Activated CD4-positive, alpha-beta T cell treated with anti-CD3 and anti-CD28 coated beads, Interleukin-2, amount 50 U/mL, for 4 hours (primary cell): ENCODE measurements at regions not wholly inside any gene's neighbourhood (a gene's known extent, or its start where the extent isn't known, plus 50 kb on each side); places are given as distances from the start of the nearest gene placed in this dataset.
"Not testable (repeated sequence)": the region's sequence is repeated elsewhere in the genome, so short reads cannot be mapped to it uniquely, and the experiment has no call there.

Experiments
- DNase-seq, 2 experiments: peaks; one replicate each; pipeline ENCODE4 v3.0.0-alpha.2; 2020

DNA sequence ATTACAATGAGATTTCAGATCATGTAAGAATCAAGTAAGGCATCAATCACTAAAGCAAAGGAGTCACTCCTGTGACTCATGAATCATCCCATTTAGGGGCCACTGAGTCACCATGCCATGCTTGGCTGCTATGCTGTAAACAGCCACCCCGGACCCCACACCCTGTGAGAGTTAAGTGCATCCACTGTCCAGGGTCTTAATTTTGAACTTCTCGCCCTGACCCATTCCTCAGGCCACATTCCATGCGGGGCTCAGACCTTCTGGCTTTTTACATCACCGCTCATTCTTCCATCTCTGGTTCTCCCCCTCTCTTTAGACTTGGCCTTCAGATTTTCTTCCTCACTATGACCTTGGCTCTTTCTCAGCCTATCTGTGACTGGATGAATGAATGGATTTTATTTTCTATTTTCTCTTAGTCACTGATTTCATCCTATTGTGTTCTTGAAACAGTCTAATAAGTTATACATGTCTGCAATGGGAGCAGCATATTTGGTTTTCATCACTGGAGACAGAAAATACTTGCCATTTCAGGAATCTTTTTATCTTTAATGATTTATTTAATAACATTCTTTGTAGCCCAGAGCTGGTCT, 239.6 kb downstream of the SKIDA1 start:
- no peak for DNase-seq

DNA sequence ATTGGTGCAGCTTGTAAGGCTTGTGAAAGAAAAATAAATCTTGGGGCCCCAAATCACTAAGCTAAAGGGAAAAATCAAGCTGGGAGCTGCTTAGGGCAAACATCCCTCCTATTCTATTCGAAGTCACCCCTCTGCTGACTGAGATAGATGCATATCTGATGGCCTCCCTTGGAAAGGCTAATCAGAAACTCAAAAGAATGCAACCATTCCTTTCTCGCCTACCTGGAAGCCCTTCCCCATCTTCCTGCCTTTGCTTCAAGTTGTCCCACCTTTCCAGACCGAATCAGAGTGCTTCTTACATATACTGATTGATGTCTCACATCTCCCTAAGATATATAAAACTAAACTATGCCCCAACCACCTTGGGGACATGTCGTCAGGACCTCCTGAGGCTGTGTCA, 240.3 kb downstream of the SKIDA1 start:
- DNase-seq = no peak

DNA sequence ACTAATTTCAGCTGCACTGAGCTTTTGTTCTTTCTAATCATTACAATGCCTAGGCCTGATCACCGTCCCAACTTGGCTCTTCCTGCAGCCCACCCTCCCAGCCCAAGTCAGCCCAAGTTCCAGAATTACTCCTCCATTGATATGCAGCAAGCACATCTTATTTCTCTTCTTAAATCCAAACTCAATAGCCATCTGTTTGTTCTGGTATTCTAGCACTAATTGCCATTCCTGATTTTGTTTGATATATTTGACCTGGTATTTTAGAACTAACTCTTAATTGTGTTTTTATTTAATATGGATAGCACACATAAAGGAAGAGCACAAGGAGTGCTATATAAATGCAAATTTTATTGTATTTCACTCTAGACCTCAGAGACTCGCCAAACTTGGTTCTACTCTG, 241.2 kb downstream of the SKIDA1 start:
- no peak for DNase-seq

DNA sequence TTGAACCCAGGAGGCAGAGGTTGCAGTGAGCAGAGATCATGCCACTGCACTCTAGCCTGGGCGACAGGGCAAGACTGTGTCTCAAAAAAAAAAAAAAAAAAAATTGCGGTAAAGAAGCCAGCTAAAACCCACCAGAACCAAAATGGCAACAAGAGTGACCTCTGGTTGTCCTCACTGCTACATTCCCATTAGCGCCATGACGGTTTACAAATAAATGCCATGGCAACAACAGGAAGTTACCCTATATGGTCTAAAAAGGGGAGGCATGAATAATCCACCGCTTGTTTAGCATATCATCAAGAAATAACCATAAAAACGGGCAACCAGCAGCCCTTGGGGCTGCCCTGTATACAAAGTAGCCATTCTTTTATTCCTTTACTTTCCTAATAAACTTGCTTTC, 242.4 kb downstream of the SKIDA1 start:
- not testable (repeated sequence) for DNase-seq

DNA sequence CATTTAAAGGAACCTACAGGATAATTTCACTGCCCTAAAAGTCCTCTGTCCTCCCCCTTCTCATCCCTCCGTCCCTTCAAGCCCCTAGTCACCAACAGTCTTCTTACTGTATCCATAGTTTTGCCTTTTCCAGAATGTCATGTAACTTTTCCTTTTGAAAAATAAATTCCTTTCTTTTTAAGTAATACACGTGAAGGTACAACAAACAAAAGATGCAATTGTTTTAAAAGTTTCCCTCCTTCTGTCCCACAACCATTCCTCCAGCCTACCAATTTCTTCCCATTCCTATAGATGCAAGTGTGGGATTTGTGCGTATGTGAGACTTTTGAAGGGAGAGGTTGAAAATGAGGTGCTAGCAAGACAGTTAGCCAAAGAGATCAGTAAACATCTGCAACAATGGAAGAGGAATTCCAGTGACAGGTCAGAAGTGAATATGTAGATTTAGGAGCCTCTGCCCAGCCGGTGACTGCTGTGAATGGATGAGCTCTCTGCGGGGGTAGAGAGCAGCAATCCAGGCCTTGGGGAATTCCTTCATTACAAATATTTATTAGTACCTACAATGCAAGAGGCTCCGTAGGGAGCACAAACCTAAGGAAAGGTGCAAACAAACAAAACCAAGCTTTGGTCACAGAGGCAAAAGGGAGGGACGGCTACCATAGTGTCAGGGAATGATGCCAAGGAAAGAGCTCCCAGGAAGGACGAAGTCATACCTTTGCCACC, 243.6 kb downstream of the SKIDA1 start:
- no peak for DNase-seq

DNA sequence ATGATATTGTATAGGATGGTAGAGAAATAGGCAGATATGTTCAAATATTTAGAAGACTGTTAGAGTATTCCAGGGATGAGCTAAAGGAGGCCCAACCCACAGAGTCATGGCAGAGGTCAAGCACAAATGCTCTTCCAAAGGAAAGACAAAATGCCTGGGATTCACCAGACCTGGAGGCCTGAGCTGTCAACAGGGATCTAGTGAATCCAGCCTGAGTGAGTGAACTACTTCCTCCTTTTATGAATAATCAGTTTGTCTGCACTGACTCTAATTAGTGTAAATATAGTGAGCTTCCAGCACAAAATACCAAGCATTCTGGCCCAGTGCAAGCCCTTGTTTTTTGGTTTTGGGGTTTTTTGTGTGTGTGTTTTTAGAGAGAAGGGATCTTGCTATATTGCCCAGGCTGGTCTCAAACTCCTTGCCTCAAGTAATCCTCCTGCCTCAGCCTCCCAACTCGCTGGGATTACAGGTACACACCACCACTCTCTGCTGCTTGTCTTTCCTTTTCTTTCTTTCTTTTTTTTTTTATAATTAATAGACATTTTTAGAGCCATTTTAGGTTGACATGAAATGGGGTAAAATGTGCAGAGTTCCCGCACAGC, 244.4 kb downstream of the SKIDA1 start:
- no peak for DNase-seq

DNA sequence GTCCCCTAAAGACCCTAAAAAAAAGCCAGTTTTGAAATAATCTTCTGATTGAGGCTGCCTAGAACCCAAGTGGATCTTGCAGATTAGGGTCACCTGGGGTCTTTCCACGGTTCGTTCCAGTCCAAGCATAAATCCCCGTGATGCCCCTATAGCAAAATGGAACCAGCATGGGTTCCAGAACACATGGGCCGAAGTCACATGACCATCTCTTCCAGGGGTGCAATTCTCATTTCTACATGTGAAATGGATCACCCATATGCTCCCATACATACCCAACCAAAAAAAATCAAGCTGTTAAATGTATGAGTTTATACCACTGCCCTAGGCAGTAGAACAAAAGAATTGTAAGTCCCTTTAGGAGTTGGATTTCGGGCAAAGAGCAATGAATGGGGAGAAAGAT, 245.4 kb downstream of the SKIDA1 start:
- DNase-seq = no peak

DNA sequence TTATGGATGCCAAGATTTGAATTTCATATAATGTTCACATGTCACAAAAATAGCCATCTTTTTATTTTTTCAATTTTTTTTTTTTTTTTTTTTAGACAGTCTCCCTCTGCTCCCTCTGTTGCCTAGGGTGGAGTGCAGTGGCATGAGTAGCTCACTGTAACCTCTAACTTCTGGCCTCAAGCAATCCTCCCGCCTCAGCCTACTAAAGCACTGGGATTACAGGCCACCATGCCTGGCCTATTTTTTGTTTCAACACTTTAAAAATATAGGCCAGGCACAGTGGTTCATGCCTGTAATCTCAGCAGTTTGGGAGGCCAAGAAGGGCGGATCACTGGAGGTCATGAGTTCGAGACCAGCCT, 246.3 kb downstream of the SKIDA1 start:
- no peak for DNase-seq

DNA sequence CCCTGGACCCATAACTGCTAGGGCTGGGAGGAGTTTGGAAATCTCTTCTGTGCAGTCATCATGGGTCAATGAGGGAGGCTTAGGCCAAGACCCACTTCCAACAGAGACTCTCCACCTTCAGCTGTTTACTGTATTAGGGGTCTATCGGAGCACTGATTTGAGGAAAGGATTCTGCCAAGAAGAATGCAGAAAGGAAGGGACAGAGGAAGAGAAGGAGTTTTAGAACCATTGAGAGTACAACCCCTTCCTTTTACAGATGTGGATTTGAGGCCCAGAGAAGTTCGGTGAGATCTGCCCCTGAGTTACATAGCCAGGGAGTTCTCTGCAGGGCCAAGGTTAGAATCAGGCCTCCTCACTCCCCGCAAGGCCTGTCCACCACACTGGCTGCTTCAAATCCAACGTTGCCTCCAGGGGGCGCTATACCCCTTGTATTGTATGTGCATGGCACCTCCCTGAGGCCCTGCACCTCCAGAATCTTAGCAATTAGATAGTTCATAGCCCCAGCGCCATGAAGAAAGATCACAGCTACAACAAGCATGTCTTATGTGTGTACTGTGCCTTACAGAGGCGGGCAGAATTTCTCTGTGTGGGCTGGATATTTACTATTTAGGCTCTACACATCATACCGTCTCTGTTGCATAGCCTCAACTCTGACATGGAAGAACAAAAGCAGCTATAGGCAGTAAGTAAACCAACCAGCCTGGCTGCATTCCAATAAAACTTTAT, 246.8 kb downstream of the SKIDA1 start:
- peak; percentile 63 to 65 for DNase-seq

DNA sequence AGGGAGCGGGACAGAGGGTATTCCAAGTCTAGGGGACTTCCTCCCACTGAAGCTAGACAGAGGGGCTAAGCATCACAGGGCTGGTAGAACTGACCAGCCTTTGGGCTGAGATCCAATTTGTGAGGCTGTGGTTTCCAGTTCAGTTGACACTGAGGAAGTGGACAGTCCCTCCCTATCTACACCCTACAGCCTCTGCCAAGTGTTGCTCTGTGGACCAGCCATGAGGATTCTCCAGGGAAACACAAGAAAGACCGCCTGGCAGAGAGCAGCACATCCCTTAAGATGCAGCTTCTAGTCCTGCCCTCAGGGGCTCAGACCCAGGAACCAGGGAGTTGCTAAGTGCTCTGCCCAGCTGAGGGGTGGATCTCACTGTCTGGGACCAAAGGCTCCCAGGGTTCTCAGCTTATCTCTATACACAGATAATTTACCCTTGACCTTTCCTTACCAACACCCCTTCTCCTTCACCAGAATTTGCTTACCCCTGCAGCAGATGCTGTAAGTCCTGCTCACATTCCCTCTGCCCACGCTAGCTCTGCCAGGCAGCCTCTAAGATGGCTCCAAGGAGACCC, 252.0 kb downstream of the SKIDA1 start:
- no peak for DNase-seq

DNA sequence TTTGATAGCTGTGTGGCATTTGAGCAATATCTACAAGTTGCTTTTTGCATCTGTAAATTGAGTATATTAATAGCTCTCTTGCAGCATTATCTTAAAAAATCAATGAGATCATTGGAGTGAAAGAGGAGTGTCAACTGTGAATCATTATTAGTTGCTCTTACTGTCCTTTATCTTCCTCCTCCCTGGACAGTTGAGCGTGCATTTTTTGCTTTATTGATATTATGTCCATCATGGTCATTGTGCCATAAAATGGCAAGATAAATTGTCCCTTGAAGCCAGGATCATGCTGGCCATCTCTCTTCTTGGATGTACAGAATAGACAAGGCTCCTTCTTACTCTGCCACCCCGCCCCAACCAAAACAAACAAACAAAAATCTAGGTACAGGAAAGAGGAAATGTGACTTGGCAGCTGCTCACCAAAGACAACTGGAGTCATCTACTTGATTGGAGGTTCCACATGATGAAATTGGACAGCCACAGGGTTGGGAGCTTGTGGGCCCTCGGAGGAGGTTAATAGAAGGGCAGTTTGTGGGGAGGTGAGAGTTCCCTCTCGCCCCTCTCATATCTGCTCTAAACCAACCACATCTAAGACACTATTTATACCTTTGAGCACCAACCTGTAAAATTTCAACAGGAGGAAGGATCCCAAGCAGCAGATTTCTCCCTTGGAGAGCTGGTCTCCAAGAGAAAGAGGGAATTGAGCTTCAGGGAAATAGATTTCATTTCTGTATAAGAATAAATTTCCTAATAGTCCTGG, 252.7 kb downstream of the SKIDA1 start:
- no peak for DNase-seq

DNA sequence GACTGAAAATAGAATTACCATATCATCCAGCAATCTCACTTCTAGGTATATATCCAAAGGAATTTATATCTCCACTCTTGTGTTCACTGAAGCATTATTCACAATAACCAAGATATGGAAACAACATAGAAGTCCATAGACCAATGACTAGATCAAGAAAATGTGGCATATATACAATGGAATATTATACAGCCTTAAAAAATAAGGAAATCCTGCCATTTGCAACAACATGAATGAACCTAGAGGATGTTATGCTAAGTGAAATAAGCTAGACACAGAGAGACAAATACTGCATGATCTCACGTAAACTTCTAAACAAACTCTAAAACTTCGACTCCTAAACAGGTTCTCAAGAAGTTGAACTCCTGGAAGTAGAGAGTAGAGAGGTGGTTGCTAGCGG, 254.5 kb downstream of the SKIDA1 start:
- DNase-seq = no peak

DNA sequence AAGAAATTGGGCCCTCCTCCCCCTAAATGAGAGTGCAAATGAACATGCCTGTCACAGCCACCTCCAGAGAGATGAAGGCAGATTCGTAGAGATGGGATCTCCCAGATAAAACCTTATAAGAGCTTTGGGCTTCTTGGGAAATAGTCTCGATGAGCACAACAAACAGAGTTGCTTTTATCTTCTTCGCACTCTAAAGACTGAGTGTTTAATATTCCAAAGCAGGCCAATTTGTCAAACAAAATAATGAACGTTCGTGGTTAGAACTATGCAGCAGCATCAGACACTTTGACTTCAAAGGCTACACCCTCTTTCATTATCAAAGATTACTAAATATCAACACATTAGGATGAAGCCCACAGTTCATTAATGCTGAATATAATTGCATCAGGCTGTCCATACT, 256.2 kb downstream of the SKIDA1 start:
- DNase-seq = no peak

DNA sequence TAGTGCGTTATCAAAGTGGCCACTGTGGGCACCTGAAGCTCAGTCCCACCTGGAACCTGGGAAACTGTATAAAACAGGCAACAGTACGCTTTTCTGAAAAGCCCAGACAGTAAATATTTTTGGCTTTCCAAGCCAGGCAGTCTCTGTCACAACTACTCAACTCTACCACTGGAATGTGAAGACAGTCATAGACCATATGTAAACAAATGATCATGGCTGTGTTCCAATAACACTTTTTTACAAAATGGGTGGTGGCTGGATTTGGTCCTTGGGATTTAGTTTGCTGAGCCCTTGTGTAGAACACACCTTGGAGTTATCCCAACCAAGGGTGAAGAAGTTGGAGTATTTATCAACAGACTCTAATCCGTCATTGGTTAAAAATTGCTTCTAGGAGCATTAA, 259.9 kb downstream of the SKIDA1 start:
- DNase-seq = no peak

DNA sequence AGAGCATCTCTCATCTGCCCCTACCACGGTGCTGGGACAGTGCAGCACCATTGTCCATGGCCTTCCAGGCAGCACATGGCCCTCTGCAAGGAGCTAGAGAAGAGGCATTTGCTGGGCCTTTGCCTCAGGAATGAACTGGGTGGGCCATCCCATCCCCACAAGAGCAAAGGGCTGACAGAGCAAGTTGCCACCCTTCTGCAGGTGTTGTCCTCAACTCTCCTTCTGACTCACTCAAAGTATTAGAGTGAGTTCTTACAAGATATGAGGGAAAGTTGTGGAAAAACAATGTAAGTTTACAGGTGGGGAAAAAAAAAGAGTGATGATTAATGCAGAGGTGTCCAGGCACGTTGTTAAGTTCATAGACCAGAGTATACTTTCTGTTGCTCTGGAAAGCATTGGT, 261.2 kb downstream of the SKIDA1 start:
- DNase-seq = no peak

DNA sequence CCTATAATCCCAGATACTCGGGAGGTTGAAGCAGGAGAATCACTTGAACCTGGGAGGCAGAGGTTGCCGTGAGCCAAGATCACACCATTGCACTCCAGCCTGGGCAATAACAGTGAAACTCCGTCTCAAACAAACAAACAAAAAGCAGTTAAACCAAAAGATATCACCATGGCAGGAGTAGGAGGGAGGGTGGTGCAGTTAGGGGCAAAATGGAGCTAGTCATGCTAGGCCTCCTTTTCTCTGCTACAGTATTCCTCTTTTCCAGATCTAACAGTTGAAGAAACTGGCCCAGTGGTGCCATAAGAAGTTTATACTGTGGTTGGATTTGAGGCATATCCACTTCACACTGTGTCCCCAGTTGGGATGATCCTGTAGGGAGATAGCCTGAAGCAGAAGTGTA, 261.6 kb downstream of the SKIDA1 start:
- DNase-seq = no peak

DNA sequence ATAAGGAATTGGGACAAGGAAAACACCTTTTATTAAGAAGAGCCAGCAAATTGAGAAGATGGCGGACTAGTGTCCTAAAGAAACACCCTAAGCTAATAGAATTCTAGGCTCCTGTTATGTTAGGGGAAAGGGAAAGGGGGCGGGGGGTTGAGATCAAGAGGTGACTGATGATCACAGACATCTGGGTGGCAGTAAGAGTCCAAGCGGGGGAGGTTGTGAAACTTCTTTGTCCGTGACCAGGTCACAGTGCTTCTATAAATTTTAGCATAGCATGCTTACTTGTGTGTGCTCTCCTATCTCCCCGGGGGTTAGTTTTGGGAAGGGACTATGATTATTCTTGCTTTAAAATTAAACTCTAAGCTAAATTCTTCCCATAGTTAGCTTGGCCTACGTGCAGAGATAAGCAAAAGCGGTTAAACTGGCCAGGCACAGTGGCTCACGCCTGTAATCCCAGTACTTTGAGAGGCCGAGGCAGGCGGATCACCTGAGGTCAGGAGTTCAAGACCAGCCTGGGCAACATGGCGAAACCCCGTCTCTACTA, 262.1 kb downstream of the SKIDA1 start:
- no peak for DNase-seq

DNA sequence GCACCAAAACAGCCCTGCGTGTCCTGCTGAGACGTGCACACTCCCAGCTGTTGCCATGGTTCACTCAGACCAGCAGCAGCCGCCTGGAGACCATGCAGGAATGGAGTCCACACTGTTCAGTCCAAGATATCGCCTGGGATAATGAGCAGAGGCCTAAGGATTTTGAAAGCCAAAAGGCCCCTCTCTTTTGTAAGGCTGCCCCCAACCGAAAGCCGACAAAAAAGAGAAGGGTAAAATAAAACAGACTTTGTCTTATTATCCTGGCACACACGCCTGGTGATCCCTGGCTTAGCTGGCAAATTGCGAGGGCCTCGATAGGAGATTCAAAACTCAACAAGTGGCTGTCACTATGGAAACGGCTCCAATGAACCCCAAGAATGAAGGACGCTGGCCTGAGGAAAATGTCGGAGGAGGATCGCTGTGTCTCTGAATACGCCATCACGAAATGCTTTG, 263.6 kb downstream of the SKIDA1 start:
- no peak for DNase-seq

DNA sequence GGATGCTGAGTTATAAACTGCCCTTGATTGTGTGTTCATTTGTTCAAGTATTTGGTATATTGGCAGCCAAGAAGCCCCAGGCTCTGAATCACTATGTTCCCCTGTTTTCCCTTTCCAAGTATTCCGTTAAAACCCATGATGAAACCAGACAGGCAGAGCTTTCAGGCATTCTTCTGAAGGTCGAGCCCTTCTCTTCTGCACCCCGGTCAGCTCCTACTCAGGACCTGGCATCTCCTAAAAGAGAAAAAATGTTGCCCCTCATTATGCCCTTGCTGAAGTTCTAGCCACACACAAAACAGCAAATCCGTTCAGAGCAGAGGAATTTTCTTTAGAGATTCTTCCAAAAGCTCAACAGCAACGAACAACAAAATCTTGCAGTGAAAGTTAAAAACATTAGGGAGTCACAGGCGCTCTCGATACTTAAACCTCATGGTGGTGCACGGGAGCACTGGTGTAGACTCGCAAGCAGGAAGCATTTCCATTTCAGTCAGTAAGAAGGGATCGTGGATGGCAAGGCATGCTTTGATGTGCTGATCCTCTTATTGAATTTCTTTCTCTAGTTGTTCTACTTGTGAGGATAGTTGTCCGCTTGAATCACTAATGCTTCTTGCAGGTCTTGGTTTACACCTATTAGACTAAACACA, 264.9 kb downstream of the SKIDA1 start:
- no peak for DNase-seq

DNA sequence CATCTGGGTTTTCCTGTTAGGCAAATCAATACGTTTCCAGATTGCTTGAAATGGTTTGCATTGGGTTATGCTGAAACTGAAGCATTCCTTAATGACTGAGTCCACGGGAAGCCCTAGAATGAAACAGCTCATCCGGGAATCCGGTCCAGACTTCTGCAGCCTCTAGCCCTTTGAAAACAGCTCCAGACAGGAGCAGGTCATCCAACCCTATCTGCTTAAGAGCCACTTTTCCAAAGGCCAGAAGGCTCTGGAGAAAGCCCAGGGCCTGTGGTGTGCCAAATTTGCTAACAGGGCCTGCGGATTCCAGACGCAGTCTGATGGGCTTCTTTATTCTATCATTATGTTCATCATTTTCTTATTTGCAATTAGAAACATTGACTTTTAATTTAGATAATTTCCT, 265.4 kb downstream of the SKIDA1 start:
- no peak for DNase-seq

DNA sequence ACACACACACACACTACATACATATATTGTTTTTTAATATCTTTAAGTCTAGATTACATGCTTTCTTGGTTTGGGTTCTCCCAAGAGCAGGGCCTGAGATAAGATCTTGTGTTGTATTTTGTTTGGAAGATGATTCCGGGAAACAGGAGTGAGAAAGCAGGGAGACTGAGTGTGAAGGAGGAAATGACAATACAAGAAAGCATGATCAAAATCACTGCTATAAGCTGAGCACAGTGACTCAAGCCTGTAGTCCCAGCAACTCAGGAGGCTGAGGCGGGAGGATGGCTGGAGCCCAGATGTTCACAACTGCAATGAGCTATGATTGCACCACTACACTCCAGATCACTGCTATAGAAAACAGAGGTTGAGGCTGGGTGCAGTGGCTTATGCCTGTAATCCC, 267.6 kb downstream of the SKIDA1 start:
- DNase-seq = no peak

DNA sequence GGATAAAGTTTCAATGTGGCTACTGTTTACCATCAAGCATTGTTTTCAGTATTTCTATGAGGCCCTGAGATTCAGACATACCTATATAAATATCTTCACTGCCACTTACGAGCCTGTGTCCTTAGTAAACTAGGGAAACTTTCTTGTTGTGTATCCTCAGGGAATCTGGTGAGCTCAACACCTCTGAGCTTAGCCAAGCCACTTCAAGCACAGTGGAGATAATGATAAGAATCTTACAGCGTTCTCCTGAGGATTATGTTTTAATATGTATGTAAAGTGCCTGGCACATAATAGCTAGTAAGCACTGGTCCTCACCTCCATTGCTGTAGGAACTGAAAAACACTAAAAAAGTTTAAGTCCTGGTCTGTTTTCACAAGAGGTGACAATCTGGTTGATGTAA, 268.3 kb downstream of the SKIDA1 start:
- no peak for DNase-seq
